HCT116 (cell line): ENCODE measurements at regions not wholly inside any gene's neighbourhood (a gene's known extent, or its start where the extent isn't known, plus 50 kb on each side); places are given as distances from the start of the nearest gene placed in this dataset.

Source experiments
- ATAC-seq: fragments of 200-7000 bp; cut with Tn5 transposase; 2 replicates; pipeline ENCODE4 v1.9.1; 2020; ENCODE audit warnings: mild to moderate bottlenecking, moderate library complexity
- BruUV-seq: library from RNA; stranded (reverse); fragments of 400-500 nt; replicated peaks from 2 replicates; lab custom pipeline; 2021; lab: Mats Ljungman, UMichigan
- CTCF ChIA-PET: fragments of 300-600 bp; sonication (Branson Sonifier 250); formaldehyde crosslinking; loops from one replicate; lab custom pipeline; 2021; ENCODE audit warnings: antibody characterized with exemption; lab: Charles Lee
- POLR2A ChIA-PET: fragments of 300-600, 350-600 bp; sonication (Branson Sonifier 250); formaldehyde crosslinking; loops from one replicate; lab custom pipeline; 2021; ENCODE audit warnings: antibody characterized with exemption; lab: Charles Lee
- RAD21 ChIA-PET, 2 experiments: fragments of 300-600 bp; sonication (Branson Sonifier 250); formaldehyde crosslinking; loops; one replicate each; lab custom pipeline; 2023; ENCODE audit warnings: low total read pairs in 2 of 2; ENCODE audit not compliant: uncharacterized antibody in 2 of 2, unreplicated experiment in 2 of 2, low non-redundant PET in 1 of 2; lab: Charles Lee
- DNase-seq: peaks from one replicate; pipeline ENCODE4 v3.0.0-alpha.2; 2010; ENCODE audit warnings: low read depth, low spot score
- H2AFZ ChIP-seq: fragments of 200-600 bp; shearing (Covaris generic), sonication (generic); 2 replicates; pipeline ENCODE4 v1.6.1; 2017; ENCODE audit warnings: low read depth, mixed run types, mixed read lengths, antibody characterized with exemption, low read length; ENCODE audit not compliant: poor library complexity, severe bottlenecking
- H3K27ac ChIP-seq: 2 replicates; pipeline ENCODE4 v1.5.1; 2012; ENCODE audit warnings: low read depth, low read length
- H3K27me3 ChIP-seq: fragments of 200-600 bp; sonication (generic); 2 replicates; pipeline ENCODE4 v1.6.1; 2016; ENCODE audit warnings: mixed run types, low read length, mixed read lengths; ENCODE audit not compliant: insufficient read depth
- H3K36me3 ChIP-seq, 2 experiments: fragments of 200-500 bp in 1 of 2; fragments of 200-600 bp in 1 of 2; sonication (Bioruptor generic) in 1 of 2; sonication (generic) in 1 of 2; 2 replicates each; pipeline versions ENCODE4 v1.5.1 to v1.6.1; 2014 to 2016; ENCODE audit warnings: low read length in 2 of 2, inconsistent platforms in 1 of 2, mixed read lengths in 1 of 2, mixed run types in 1 of 2; ENCODE audit not compliant: insufficient read depth in 2 of 2, control insufficient read depth in 1 of 2
- H3K4me1 ChIP-seq, 2 experiments: fragments of 200-600 bp in 1 of 2; sonication (generic) in 1 of 2; 2 replicates each; pipeline versions ENCODE4 v1.5.1 to v1.6.1; 2012 to 2017; ENCODE audit warnings: low read length in 2 of 2, inconsistent platforms in 1 of 2, mild to moderate bottlenecking in 1 of 2, mixed read lengths in 1 of 2, mixed run types in 1 of 2, moderate library complexity in 1 of 2; ENCODE audit not compliant: insufficient read depth in 2 of 2, control insufficient read depth in 1 of 2
- H3K4me2 ChIP-seq: fragments of 200-600 bp; sonication (generic); 2 replicates; pipeline ENCODE4 v1.6.1; 2017; ENCODE audit warnings: mixed run types, low read length, mixed read lengths
- H3K4me3 ChIP-seq, 2 experiments: fragments of 200-600 bp in 1 of 2; sonication (generic) in 1 of 2; replicated peaks in 1 of 2; 2 replicates each; pipeline ENCODE4 v1.5.1; 2011 to 2016; ENCODE audit warnings: low read length in 2 of 2, control low read depth in 1 of 2, low read depth in 1 of 2, mild to moderate bottlenecking in 1 of 2, mixed read lengths in 1 of 2, mixed run types in 1 of 2
- H3K79me2 ChIP-seq: fragments of 200-600 bp; sonication (generic); 2 replicates; pipeline ENCODE4 v1.6.1; 2017; ENCODE audit warnings: mild to moderate bottlenecking, mixed run types, low read length, moderate library complexity, mixed read lengths; ENCODE audit not compliant: insufficient read depth
- H3K9ac ChIP-seq: fragments of 200-600 bp; sonication (generic); 2 replicates; pipeline ENCODE4 v1.6.1; 2016; ENCODE audit warnings: low read length, mixed read lengths
- H3K9me2 ChIP-seq: fragments of 200-600 bp; sonication (generic), shearing (Covaris generic); 2 replicates; pipeline ENCODE4 v1.6.1; 2017; ENCODE audit warnings: mixed run types, mild to moderate bottlenecking, moderate library complexity; ENCODE audit not compliant: insufficient read depth
- H3K9me3 ChIP-seq, 2 experiments: fragments of 200-500 bp in 1 of 2; fragments of 200-600 bp in 1 of 2; sonication (Bioruptor generic) in 1 of 2; sonication (generic) in 1 of 2; 2 replicates each; pipeline ENCODE4 v1.6.1; 2014 to 2017; ENCODE audit warnings: low read length in 2 of 2, mixed read lengths in 2 of 2, inconsistent platforms in 1 of 2, low read depth in 1 of 2, mild to moderate bottlenecking in 1 of 2, mixed run types in 1 of 2, moderate library complexity in 1 of 2; ENCODE audit not compliant: control insufficient read depth in 1 of 2, insufficient read depth in 1 of 2
- H4K20me1 ChIP-seq: fragments of 200-600 bp; sonication (generic), shearing (Covaris generic); 2 replicates; pipeline ENCODE4 v1.6.1; 2017; ENCODE audit warnings: mixed run types, mild to moderate bottlenecking, moderate library complexity; ENCODE audit not compliant: insufficient read depth
- CBX3 ChIP-seq: IDR thresholded peaks from 2 replicates; pipeline ENCODE4 v1.6.1; 2012; ENCODE audit warnings: low read depth
- ELF1 ChIP-seq: IDR thresholded peaks from 2 replicates; pipeline ENCODE4 v1.6.1; 2012; ENCODE audit warnings: low read depth, borderline replicate concordance
- EZH2 ChIP-seq: fragments of 200-600 bp; sonication (generic); IDR thresholded peaks from 2 replicates; pipeline ENCODE4 v1.6.1; 2017; ENCODE audit warnings: antibody characterized with exemption, mixed run types
- EZH2phosphoT487 ChIP-seq: fragments of 200-600 bp; IDR thresholded peaks from 2 replicates; pipeline ENCODE4 v1.6.1; 2018; ENCODE audit warnings: antibody characterized with exemption, borderline replicate concordance
- FOSL1 ChIP-seq: IDR thresholded peaks from 2 replicates; pipeline ENCODE4 v1.6.1; 2012; ENCODE audit warnings: low read depth
- MAX ChIP-seq: IDR thresholded peaks from 2 replicates; pipeline ENCODE4 v1.6.1; 2012
- POLR2A ChIP-seq: IDR thresholded peaks from 2 replicates; pipeline ENCODE4 v1.7.0; 2011; ENCODE audit warnings: borderline replicate concordance; ENCODE audit not compliant: insufficient read depth, insufficient read length; ENCODE audit errors: extremely low read depth
- POLR2AphosphoS5 ChIP-seq: IDR thresholded peaks from 2 replicates; pipeline ENCODE4 v1.6.1; 2011; ENCODE audit warnings: mild to moderate bottlenecking, low read depth, low read length, moderate library complexity
- RAD21 ChIP-seq: IDR thresholded peaks from 2 replicates; pipeline ENCODE4 v1.6.1; 2012; ENCODE audit warnings: low read depth, mild to moderate bottlenecking
- SP1 ChIP-seq: IDR thresholded peaks from 2 replicates; pipeline ENCODE4 v1.6.1; 2012; ENCODE audit warnings: low read depth
- ZFX ChIP-seq: fragments of 450-650 bp; IDR thresholded peaks from 2 replicates; pipeline ENCODE4 v1.6.1; 2017
- ZNF274 ChIP-seq: fragments of 200-500 bp; sonication (Bioruptor generic); IDR thresholded peaks from 2 replicates; pipeline ENCODE4 v1.6.1; 2014; ENCODE audit warnings: mild to moderate bottlenecking, low read depth, low read length, inconsistent platforms
- intact Hi-C: fragments of 100-400 bp; cut with micrococcal nuclease; formaldehyde crosslinking; loops from 2 replicates; pipeline ENCODE4 v1.10.0; 2022
- TF ChIP-seq, protein P1 (sequence below): IDR thresholded peaks from 2 replicates; pipeline ENCODE4 v1.6.1; 2011; ENCODE audit warnings: mild to moderate bottlenecking, low read length, moderate library complexity; ENCODE audit not compliant: insufficient replicate concordance; ENCODE audit errors: extremely low read depth
- TF ChIP-seq, protein P2 (sequence below): IDR thresholded peaks from 2 replicates; pipeline ENCODE4 v1.6.1; 2012; ENCODE audit warnings: low read depth

DNA sequence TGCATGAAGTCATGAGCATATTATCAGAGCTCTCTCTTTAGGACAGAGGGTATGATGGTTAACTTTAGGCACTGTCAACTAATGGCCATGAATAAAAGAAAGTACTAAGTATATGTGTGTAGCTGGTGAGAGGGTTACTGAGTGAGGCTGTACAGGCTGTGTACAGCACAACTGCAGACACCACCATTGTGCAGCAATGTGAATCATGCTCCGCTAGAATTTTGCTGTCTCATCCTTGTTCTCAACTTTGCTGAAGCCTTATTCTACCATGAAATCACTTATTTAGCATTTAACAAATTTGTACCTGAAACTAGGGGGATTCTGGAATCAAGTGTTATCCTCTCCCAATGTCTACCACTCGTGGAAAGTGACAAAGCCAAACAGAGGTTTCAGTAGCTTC, 414.9 kb downstream of the PLCL1 start:
- RAD21 ChIA-PET, result no interaction called here
- DNase-seq (no peak), ATAC-seq (no peak)
- H3K4me2 ChIP-seq, result no peak overlapping the region
- no peaks in the 10 kb centered on the region for H3K9me3 ChIP-seq
- POLR2A ChIA-PET, result no interaction called here
- TF ChIP-seq ELF1, result no peak
- no peak for TF ChIP-seq ZNF274
- no peak for TF ChIP-seq EZH2phosphoT487
- TF ChIP-seq ZFX, result no peak
- TF ChIP-seq EZH2, result no peak
- TF ChIP-seq, protein P1, sequence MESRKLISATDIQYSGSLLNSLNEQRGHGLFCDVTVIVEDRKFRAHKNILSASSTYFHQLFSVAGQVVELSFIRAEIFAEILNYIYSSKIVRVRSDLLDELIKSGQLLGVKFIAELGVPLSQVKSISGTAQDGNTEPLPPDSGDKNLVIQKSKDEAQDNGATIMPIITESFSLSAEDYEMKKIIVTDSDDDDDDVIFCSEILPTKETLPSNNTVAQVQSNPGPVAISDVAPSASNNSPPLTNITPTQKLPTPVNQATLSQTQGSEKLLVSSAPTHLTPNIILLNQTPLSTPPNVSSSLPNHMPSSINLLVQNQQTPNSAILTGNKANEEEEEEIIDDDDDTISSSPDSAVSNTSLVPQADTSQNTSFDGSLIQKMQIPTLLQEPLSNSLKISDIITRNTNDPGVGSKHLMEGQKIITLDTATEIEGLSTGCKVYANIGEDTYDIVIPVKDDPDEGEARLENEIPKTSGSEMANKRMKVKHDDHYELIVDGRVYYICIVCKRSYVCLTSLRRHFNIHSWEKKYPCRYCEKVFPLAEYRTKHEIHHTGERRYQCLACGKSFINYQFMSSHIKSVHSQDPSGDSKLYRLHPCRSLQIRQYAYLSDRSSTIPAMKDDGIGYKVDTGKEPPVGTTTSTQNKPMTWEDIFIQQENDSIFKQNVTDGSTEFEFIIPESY, result no peak
- TF ChIP-seq FOSL1, result no peak
- TF ChIP-seq MAX, result no peak
- TF ChIP-seq, protein P2, sequence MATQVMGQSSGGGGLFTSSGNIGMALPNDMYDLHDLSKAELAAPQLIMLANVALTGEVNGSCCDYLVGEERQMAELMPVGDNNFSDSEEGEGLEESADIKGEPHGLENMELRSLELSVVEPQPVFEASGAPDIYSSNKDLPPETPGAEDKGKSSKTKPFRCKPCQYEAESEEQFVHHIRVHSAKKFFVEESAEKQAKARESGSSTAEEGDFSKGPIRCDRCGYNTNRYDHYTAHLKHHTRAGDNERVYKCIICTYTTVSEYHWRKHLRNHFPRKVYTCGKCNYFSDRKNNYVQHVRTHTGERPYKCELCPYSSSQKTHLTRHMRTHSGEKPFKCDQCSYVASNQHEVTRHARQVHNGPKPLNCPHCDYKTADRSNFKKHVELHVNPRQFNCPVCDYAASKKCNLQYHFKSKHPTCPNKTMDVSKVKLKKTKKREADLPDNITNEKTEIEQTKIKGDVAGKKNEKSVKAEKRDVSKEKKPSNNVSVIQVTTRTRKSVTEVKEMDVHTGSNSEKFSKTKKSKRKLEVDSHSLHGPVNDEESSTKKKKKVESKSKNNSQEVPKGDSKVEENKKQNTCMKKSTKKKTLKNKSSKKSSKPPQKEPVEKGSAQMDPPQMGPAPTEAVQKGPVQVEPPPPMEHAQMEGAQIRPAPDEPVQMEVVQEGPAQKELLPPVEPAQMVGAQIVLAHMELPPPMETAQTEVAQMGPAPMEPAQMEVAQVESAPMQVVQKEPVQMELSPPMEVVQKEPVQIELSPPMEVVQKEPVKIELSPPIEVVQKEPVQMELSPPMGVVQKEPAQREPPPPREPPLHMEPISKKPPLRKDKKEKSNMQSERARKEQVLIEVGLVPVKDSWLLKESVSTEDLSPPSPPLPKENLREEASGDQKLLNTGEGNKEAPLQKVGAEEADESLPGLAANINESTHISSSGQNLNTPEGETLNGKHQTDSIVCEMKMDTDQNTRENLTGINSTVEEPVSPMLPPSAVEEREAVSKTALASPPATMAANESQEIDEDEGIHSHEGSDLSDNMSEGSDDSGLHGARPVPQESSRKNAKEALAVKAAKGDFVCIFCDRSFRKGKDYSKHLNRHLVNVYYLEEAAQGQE, result no peak
- TF ChIP-seq SP1, result no peak
- TF ChIP-seq POLR2A, result no peak
- no peak for TF ChIP-seq RAD21
- TF ChIP-seq CBX3, result no peak
- no peak for TF ChIP-seq POLR2AphosphoS5
- H3K36me3 ChIP-seq, result no peaks in the 10 kb centered on the region
- no peaks in the 10 kb centered on the region for H3K9me2 ChIP-seq
- H3K9ac ChIP-seq, result no peak overlapping the region
- H3K4me1 ChIP-seq, result no peaks in the 10 kb centered on the region
- CTCF ChIA-PET, result no interaction called here
- H3K79me2 ChIP-seq, result no peaks in the 10 kb centered on the region
- BruUV-seq, result no TSS peak
- H3K27ac ChIP-seq, result no peak overlapping the region
- H3K4me3 ChIP-seq, result no peak overlapping the region
- H3K27me3 ChIP-seq, result no peaks in the 10 kb centered on the region
- H4K20me1 ChIP-seq, result no peaks in the 10 kb centered on the region
- H2AFZ ChIP-seq, result no peak overlapping the region
- intact Hi-C loops, result no loop called here
